SU-DHL-6 (cell line): ENCODE measurements at regions not wholly inside any gene's neighbourhood (a gene's known extent, or its start where the extent isn't known, plus 50 kb on each side); places are given as distances from the start of the nearest gene placed in this dataset.

Experiments
- H2AFZ ChIP-seq: fragments of 200-600 bp; sonication (generic); 2 replicates; pipeline ENCODE4 v1.6.1; 2014; ENCODE audit warnings: low read depth, mild to moderate bottlenecking, moderate library complexity, mixed read lengths, antibody characterized with exemption, low read length; ENCODE audit not compliant: severe bottlenecking
- H3F3A ChIP-seq: fragments of 200-600 bp; shearing (Covaris generic); 2 replicates; pipeline ENCODE4 v1.6.0; 2016; ENCODE audit warnings: antibody characterized with exemption, mild to moderate bottlenecking; ENCODE audit not compliant: insufficient read depth
- H3K27ac ChIP-seq: fragments of 200-600 bp; sonication (generic); 2 replicates; pipeline ENCODE4 v1.5.1; 2016; ENCODE audit warnings: low read depth, mild to moderate bottlenecking, low read length, moderate library complexity, mixed read lengths
- H3K27me3 ChIP-seq: fragments of 200-600 bp; sonication (generic), shearing (Covaris generic); 2 replicates; pipeline ENCODE4 v1.6.0; 2014; ENCODE audit warnings: mild to moderate bottlenecking, low read length
- H3K36me3 ChIP-seq: fragments of 200-600 bp; sonication (generic); 2 replicates; pipeline ENCODE4 v1.6.1; 2014; ENCODE audit warnings: mild to moderate bottlenecking, low read length, mixed read lengths
- H3K4me2 ChIP-seq: fragments of 300-600, 200-600 bp; shearing (Covaris generic), sonication (generic); 2 replicates; pipeline ENCODE4 v1.6.0; 2014; ENCODE audit warnings: low read length, low read depth, mild to moderate bottlenecking; ENCODE audit not compliant: poor library complexity, severe bottlenecking
- H3K4me3 ChIP-seq: fragments of 200-600 bp; sonication (generic); 2 replicates; pipeline ENCODE4 v1.5.1; 2014; ENCODE audit warnings: antibody characterized with exemption, low read length, mild to moderate bottlenecking, mixed read lengths; ENCODE audit not compliant: insufficient read depth, poor library complexity, severe bottlenecking
- H3K79me2 ChIP-seq: fragments of 200-600 bp; sonication (generic); 2 replicates; pipeline ENCODE4 v1.6.1; 2014; ENCODE audit warnings: mild to moderate bottlenecking, low read length, moderate library complexity; ENCODE audit not compliant: insufficient read depth
- H3K9ac ChIP-seq: fragments of 200-600 bp; sonication (generic); 2 replicates; pipeline ENCODE4 v1.7.0; 2014; ENCODE audit warnings: mild to moderate bottlenecking, low read length
- H3K9me2 ChIP-seq: fragments of 200-600 bp; sonication (generic); replicated peaks from 2 replicates; pipeline ENCODE4 v1.6.1; 2014; ENCODE audit warnings: low read length; ENCODE audit not compliant: insufficient read depth
- H3K9me3 ChIP-seq: fragments of 200-600 bp; sonication (generic); 2 replicates; pipeline ENCODE4 v1.6.1; 2014; ENCODE audit warnings: low read length, mixed read lengths; ENCODE audit not compliant: insufficient read depth
- H4K20me1 ChIP-seq: fragments of 200-600 bp; sonication (generic); 2 replicates; pipeline ENCODE4 v1.6.1; 2014; ENCODE audit warnings: low read depth, mild to moderate bottlenecking, antibody characterized with exemption, low read length, moderate library complexity, mixed read lengths
- EZH2phosphoT487 ChIP-seq: fragments of 200-600 bp; sonication (generic), shearing (Covaris generic); conservative IDR thresholded peaks from 2 replicates; pipeline ENCODE4 v1.6.1; 2018; ENCODE audit warnings: mild to moderate bottlenecking, antibody characterized with exemption, low read length, moderate library complexity, mixed read lengths
- TF ChIP-seq, protein P1 (sequence below): fragments of 200-600 bp; sonication (generic); IDR thresholded peaks from one replicate; pipeline ENCODE4 v1.5.1; 2017; ENCODE audit warnings: antibody characterized with exemption, mild to moderate bottlenecking, low read length, moderate library complexity; ENCODE audit not compliant: insufficient read depth, poor library complexity, severe bottlenecking

DNA sequence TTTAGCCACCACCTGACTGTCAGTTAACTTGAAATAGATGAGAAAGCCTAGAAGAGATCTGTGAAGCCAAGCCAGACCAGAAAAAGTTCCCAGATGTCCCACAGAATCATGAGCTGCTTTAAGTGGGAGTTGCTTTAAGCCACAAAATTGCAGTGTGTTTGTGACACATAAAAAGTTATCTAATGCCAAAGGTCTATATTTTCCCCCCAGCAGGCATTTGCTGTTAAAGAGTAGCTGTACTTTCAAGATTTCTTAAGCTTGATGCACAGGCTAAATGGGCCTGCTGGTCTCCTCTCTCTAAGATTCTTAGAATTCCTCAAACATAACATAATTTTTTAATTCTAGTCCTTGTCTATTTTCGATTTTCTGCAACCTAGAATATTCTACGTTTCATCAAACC lies 825.7 kb downstream of the FAM181B start:
- Histone ChIP-seq H3K9me2 (no peaks in the 10 kb centered on the region), H4K20me1 (no peaks in the 10 kb centered on the region), H3K27ac (no peak overlapping the region), H3K36me3 (no peaks in the 10 kb centered on the region), H3K27me3 (no peaks in the 10 kb centered on the region), H2AFZ (no peak overlapping the region), H3K4me3 (no peak overlapping the region), H3K79me2 (no peaks in the 10 kb centered on the region), H3K9me3 (no peaks in the 10 kb centered on the region), H3K9ac (no peak overlapping the region), H3K4me2 (no peak overlapping the region), H3F3A (no peaks in the 10 kb centered on the region)
- no peak for TF ChIP-seq EZH2phosphoT487
- TF ChIP-seq, protein P1, sequence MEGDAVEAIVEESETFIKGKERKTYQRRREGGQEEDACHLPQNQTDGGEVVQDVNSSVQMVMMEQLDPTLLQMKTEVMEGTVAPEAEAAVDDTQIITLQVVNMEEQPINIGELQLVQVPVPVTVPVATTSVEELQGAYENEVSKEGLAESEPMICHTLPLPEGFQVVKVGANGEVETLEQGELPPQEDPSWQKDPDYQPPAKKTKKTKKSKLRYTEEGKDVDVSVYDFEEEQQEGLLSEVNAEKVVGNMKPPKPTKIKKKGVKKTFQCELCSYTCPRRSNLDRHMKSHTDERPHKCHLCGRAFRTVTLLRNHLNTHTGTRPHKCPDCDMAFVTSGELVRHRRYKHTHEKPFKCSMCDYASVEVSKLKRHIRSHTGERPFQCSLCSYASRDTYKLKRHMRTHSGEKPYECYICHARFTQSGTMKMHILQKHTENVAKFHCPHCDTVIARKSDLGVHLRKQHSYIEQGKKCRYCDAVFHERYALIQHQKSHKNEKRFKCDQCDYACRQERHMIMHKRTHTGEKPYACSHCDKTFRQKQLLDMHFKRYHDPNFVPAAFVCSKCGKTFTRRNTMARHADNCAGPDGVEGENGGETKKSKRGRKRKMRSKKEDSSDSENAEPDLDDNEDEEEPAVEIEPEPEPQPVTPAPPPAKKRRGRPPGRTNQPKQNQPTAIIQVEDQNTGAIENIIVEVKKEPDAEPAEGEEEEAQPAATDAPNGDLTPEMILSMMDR, result no peak

DNA sequence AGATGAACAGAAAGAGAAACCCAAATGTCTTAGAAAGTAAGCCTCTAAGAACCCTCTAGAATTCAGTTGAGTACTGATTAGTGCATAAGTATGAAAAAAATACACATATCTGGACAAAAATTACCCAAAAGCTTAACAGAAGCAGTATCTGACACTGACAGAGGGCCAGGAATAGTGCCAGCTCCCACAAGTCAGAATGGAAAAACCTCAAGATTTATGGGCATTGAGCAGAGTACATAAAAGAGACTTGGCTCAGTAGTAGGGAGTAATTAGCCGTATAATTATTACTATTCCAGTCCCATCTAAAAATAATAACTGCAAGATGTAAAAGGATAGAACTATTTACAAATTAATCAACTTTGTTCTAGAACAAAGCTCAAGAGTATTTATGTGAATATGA lies 834.5 kb downstream of the FAM181B start:
- no peaks in the 10 kb centered on the region for H3K79me2 ChIP-seq
- H3K27me3 ChIP-seq, result no peaks in the 10 kb centered on the region
- H2AFZ ChIP-seq, result no peak overlapping the region
- H3K4me2 ChIP-seq, result no peak overlapping the region
- H3F3A ChIP-seq, result no peaks in the 10 kb centered on the region
- H3K9me3 ChIP-seq, result no peaks in the 10 kb centered on the region
- no peak overlapping the region for H3K27ac ChIP-seq
- H3K4me3 ChIP-seq, result no peak overlapping the region
- no peaks in the 10 kb centered on the region for H3K9me2 ChIP-seq
- TF ChIP-seq, protein P1, result no peak
- TF ChIP-seq EZH2phosphoT487, result no peak
- no peaks in the 10 kb centered on the region for H4K20me1 ChIP-seq
- H3K36me3 ChIP-seq, result no peaks in the 10 kb centered on the region
- no peak overlapping the region for H3K9ac ChIP-seq

DNA sequence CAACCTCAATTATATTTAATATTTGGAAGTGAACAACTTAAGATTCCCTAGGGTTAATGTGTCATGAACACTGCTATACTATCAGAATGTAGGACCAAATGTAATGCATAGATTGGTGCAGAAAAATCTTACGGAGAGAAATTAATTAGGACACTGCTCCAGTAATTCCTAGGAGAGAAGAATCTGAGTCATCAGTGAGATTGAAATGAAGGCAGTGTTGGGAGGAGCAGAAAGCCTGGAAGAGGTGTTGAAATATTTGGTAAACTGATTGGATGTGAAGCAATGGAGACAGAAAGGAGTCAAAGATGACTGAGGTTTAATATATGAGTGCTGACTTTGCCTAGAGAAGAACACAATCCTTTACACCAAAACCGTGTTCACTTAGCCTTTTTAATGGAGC lies 836.0 kb downstream of the FAM181B start:
- Histone ChIP-seq H3K79me2 (no peaks in the 10 kb centered on the region), H3K4me3 (no peak overlapping the region), H3K36me3 (no peaks in the 10 kb centered on the region), H3F3A (no peaks in the 10 kb centered on the region), H3K9ac (no peak overlapping the region), H3K4me2 (no peak overlapping the region), H2AFZ (no peak overlapping the region), H3K9me3 (no peaks in the 10 kb centered on the region), H3K27ac (no peak overlapping the region), H3K27me3 (no peaks in the 10 kb centered on the region), H4K20me1 (no peaks in the 10 kb centered on the region), H3K9me2 (no peaks in the 10 kb centered on the region)
- no peak for TF ChIP-seq EZH2phosphoT487
- TF ChIP-seq, protein P1, result no peak
